Ramos (cell line): ENCODE measurements at regions not wholly inside any gene's neighbourhood (a gene's known extent, or its start where the extent isn't known, plus 50 kb on each side); places are given as distances from the start of the nearest gene placed in this dataset.
"Not testable (repeated sequence)": the region's sequence is repeated elsewhere in the genome, so short reads cannot be mapped to it uniquely, and the experiment has no call there.

ENCODE experiments used
- in situ Hi-C: fragments of 300-500 bp; cut with MboI; formaldehyde crosslinking; loops from one replicate; pipeline ENCODE4 v1.14.3; 2022; ENCODE audit warnings: low sequenced_read_pairs; ENCODE audit not compliant: unreplicated experiment

- in situ Hi-C loops = no loop called here
These were observed 137.8 kb upstream of the SKOR2 start for GRCh38 chr18:47389210-47389609.

GRCh38 chr18:47387864-47388263 is 136.4 kb upstream of the SKOR2 start:
- in situ Hi-C loops = no loop called here

DNA sequence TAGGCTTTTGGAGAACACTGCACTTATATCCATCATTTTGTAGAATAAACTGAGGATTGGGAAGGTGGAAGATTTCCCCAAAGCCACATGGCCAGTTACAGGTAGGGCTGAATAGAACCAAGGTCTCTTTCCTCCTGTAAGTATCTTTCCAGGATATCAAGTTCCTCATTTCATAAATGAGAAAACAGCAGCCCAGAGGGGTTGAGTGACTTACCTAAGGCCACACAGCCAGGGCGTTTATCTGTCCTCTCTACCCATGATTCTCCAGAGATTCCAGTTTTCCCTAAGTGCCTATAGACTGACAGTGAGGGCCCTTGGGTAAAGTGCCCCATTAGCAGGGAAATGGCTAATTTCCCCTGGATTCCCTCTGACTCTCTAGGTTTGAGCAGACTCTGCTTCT is 132.3 kb upstream of the SKOR2 start:
- in situ Hi-C loops = no loop called here

DNA sequence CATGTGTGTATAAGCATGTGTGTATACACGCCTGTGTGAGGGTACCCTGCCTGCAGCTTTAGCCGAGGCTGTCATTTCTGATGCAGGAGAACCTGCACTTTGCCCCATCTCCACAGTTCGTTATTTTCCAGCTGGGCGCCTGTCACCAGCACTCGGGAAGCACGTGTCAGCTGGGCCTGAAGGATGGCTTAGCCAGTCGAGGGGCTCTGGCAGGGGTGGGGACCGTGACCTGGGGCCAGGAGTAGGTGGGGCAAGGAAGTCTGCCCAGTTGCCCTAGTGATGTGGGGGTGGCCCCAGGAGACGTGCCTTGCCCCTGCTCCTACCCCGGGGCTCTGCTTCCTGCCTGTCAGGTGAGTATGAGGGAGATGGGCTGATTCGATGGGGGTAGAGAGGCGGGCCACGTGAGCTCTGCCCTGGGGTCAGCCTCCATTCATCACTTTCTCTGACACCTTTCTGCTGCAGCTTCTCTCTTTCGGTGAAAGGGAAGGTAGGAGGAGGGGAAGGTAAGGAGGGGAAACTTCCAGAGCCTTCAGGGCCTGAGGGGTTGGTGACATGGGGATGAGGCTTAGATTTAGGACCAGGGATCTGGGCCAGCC is 130.6 kb upstream of the SKOR2 start:
- in situ Hi-C loops = no loop called here

GRCh38 chr18:47380153-47380552 is 128.7 kb upstream of the SKOR2 start:
- in situ Hi-C loops = no loop called here

GRCh38 chr18:47373465-47373864 is 122.0 kb upstream of the SKOR2 start:
- in situ Hi-C loops = no loop called here

DNA sequence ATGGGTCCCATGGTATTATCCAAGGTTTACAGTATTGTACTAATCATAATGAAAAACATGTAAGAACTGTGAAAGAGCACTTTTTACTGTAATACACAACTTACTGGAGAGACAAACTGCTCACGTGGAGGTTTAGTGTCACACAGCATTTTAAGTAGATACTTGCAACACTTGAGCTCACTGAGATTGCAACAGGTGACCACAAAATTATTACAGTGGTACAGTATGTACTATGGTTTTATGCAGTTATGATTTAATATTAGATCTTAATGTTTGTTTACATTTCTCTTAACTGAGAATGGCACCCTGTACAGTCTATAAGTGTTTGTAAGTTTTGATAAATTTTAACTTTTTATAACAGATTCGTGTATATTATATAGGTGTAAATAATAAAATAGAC is 118.6 kb upstream of the SKOR2 start:
- in situ Hi-C loops = no loop called here

GRCh38 chr18:47354061-47354460 is 102.6 kb upstream of the SKOR2 start:
- in situ Hi-C loops = not testable (repeated sequence)

- in situ Hi-C loops = no loop called here
These were observed 94.6 kb upstream of the SKOR2 start for GRCh38 chr18:47346016-47346415.

DNA sequence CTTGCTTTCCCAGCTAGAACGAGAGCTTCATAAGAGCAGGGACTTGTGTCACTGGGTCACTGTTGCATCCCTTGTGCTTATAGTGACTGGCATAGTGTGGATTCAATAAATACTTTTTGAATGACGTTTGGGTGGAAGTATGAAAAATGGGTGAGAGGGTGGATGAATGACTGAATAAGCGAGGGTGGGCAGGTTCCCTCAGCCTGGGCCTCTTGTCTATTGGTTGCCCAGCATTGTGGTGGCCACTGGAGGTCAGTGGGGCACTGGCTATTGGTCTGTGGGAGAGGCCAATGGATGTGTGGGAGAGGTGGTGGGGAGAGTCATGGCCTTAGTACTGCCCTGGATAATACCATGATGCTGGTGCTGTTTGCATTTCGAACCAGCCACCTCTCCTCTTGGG is 93.8 kb upstream of the SKOR2 start:
- in situ Hi-C loops = no loop called here

GRCh38 chr18:47343291-47343690 is 91.8 kb upstream of the SKOR2 start:
- in situ Hi-C loops = no loop called here

GRCh38 chr18:47342566-47342965 is 91.1 kb upstream of the SKOR2 start:
- in situ Hi-C loops = no loop called here

DNA sequence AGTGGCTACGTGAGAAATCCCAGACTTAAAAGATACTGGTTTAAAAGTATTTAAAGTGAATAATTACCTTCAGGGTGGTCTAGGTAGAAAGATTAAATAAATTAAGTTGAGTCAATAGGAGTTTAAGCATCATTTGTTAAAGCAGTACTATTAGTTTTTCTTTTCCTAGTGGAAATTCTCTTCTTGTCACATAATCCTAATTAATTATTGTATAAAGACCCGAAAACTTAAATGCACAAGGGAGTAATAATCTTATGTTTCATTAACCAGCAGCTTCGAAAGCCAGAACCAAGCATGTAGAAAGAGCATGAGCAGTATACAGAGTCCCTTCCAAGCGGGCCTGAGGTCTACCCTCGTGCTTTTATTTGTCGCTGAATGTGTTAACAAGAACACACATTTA is 90.2 kb upstream of the SKOR2 start:
- in situ Hi-C loops = no loop called here

DNA sequence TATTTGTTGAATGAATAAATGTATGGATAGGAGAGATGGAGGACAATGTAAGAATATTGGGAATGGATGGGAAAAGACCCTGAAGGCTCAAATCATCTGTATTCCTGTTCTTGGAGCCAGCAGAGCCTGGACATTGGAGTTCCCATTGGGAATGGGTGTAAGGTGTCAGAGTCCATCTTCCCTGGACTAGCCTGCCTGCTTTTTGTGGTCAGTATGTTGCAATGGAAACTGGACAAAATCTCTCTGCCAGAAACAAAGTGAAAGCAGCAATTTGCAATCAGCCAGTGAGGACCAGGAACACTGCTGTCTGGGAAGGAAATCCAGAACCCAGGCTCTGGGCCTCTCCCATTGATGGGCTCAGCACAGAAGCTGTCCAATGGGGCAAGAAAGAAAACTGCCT is 83.5 kb upstream of the SKOR2 start:
- in situ Hi-C loops = no loop called here

DNA sequence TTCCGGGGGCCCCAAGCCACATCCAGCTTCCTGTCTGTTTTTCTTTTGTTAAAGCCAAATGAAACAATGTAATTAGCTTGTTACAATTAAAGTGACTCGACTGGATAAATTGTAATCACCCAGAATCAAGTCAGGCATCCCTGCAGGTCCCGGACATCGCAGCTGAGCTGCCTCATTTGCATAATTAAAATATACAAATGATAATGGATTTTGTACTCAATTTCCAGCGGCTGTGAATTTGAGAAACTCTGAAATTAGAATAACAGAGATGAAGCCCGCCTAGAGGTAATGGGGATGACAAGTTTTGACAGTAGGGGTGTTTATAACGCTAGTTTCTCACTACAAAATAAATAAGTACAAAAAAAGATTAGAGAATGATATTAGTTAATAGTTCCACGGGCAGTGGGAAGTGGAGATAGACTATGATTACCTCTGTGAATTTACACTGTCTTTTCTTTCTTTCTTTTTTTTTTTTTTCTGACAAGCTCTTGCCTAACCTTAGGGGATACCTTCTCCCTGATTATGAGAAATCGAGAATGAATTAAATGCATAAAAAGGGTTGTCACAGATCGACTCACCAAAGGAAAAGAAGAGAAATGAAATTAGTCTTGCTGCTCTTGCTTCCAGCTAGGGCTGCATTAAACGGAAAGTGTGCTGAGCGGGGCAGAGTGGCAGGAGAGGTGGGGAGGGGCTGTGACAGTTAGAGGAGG is 82.6 kb upstream of the SKOR2 start:
- in situ Hi-C loops = no loop called here

DNA sequence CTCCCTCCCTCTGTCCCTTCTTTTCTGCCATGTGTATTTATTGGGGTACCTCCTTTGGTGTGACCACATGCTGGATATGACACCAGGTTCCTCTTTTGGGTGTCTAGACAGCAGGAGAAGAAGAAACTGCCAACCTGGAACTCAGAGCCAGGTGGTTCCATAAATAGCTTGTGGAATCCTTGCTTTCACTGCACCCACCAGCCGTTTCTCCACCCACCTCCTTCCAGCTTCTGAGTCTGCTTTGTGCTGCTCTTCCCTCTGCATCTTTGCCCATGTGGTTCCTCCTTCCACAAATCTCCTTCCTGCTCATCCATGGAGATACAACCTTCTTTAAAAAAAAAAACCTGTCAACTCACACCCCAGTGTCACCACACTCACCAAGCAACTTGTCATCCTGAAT is 80.2 kb upstream of the SKOR2 start:
- in situ Hi-C loops = no loop called here

DNA sequence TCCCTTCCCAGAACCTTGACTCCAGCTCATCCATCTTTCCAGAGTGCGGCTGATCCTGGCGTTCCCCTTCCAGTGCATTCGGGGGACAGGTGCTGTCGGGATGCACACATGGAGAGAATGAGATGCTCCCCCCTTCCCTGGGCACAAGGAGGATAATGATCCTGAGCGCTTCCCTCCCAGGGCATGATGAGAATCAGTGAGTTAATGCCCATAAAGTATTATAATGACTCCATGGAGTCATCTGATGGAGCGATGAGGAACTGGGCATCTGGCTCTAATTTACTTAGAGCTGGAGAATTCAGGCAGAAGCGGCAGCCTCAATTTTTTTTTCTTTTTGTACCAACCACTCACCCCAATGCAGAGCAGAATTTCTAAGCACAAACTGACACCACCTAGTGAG is 79.6 kb upstream of the SKOR2 start:
- in situ Hi-C loops = no loop called here

GRCh38 chr18:47323158-47323557 is 71.7 kb upstream of the SKOR2 start:
- in situ Hi-C loops = no loop called here

- in situ Hi-C loops = no loop called here
These were observed 70.4 kb upstream of the SKOR2 start for GRCh38 chr18:47321815-47322214.

GRCh38 chr18:47317824-47318508 is 66.5 kb upstream of the SKOR2 start:
- in situ Hi-C loops = no loop called here

- in situ Hi-C loops = no loop called here
These were observed 65.5 kb upstream of the SKOR2 start for GRCh38 chr18:47316924-47317323.

DNA sequence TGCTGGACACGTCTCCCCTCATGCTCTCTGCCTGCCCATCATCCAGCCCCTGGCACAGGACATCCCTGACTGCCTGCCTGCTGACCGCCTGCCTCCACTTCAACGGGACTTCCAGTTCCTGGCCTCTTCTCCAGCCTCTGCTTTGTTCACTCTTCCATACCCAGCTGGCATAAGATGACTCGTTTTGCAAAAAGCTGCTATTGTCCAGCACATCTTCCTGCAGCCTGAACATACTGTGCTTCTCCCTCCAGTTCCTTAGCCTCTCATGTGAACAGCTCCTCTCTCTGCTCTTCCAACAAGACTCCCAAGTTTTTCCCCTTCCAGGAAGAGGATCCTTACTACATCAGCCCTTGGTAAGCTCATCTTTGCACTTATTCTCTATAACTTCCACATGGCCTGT is 62.4 kb upstream of the SKOR2 start:
- in situ Hi-C loops = no loop called here
